Mucosa of descending colon (tissue), 3 donors: ENCODE measurements at regions not wholly inside any gene's neighbourhood (a gene's known extent, or its start where the extent isn't known, plus 50 kb on each side); places are given as distances from the start of the nearest gene placed in this dataset.

Source experiments
- ATAC-seq: fragments of 200-7000 bp; cut with Tn5 transposase; one replicate; pipeline ENCODE4 v1.9.1; 2020; ENCODE audit warnings: mild to moderate bottlenecking, moderate library complexity
- DNase-seq, 3 donors: peaks; one replicate each; pipeline ENCODE4 v3.0.0-alpha.2; 2020
- H3K36me3 ChIP-seq: fragments of 200-600 bp; one replicate; pipeline ENCODE4 v1.8.0; 2021; ENCODE audit warnings: low read depth, mild to moderate bottlenecking
- H3K4me1 ChIP-seq: fragments of 200-600 bp; one replicate; pipeline ENCODE4 v1.8.0; 2021; ENCODE audit warnings: low read depth, mild to moderate bottlenecking
- H3K4me3 ChIP-seq: fragments of 200-600 bp; one replicate; pipeline ENCODE4 v1.8.0; 2021; ENCODE audit warnings: mild to moderate bottlenecking
- H3K9me3 ChIP-seq: fragments of 200-600 bp; one replicate; pipeline ENCODE4 v1.8.0; 2021; ENCODE audit warnings: mild to moderate bottlenecking
- intact Hi-C, 2 donors: fragments of 100-400 bp; cut with DNase I in 1 of 2; cut with micrococcal nuclease in 1 of 2; formaldehyde crosslinking; loops; one replicate each; pipeline versions ENCODE4 v1.11.0 to v1.11.1; 2022; cut with DNase I, micrococcal nuclease
- TF ChIP-seq, protein P1 (sequence below): fragments of 200-600 bp; IDR thresholded peaks from one replicate; pipeline ENCODE4 v1.8.0; 2022; ENCODE audit warnings: antibody characterized with exemption, mild to moderate bottlenecking
- donor health status: DM: no; HTN: no; CAD: no; lungs with moderate emphysema.
- donor health status: DM: no; HTN: no; CAD: no.
- donor health status: DM: no; HTN: yes; CAD: no.

DNA sequence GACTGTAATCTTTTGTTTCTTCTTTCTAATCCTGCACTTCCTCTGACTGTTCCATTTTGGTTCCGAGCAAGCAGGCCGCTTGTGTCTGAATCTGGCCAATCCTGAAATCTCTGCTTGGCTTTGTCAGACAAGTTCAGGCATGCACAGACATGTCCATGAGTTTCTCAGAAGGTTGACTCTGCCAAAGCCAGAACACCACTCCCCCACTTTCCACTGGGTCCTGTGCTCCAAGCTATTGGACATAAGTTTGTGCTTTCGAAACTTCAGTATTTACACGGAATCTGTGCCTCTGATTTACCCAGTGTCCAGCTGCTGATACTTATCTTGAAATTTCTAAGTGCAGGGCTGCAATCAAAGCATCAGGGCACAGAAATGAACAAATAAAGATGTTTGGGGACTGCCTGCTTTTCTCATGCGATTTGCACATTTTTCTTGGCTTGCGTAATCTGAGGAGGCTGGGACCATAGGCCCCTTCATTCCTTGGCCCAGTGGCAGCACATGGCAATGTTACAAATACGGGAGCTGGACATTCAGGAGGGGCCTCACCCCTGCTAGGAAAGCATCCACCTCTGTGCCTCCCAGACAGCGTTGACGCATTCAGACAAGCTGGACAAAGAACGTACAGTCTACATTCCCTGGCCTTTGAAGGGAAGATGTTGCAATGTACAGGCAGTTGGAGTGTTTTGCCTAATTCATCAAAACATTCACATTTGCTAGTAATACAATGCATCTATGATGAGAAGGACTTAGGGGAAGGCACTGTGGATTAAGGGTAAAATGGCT, 209.2 kb upstream of the PAPPA start:
- peak; percentile 74 for ATAC-seq
- TF ChIP-seq, protein P1, sequence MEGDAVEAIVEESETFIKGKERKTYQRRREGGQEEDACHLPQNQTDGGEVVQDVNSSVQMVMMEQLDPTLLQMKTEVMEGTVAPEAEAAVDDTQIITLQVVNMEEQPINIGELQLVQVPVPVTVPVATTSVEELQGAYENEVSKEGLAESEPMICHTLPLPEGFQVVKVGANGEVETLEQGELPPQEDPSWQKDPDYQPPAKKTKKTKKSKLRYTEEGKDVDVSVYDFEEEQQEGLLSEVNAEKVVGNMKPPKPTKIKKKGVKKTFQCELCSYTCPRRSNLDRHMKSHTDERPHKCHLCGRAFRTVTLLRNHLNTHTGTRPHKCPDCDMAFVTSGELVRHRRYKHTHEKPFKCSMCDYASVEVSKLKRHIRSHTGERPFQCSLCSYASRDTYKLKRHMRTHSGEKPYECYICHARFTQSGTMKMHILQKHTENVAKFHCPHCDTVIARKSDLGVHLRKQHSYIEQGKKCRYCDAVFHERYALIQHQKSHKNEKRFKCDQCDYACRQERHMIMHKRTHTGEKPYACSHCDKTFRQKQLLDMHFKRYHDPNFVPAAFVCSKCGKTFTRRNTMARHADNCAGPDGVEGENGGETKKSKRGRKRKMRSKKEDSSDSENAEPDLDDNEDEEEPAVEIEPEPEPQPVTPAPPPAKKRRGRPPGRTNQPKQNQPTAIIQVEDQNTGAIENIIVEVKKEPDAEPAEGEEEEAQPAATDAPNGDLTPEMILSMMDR = no peak
- intact Hi-C loops = no loop called here

DNA sequence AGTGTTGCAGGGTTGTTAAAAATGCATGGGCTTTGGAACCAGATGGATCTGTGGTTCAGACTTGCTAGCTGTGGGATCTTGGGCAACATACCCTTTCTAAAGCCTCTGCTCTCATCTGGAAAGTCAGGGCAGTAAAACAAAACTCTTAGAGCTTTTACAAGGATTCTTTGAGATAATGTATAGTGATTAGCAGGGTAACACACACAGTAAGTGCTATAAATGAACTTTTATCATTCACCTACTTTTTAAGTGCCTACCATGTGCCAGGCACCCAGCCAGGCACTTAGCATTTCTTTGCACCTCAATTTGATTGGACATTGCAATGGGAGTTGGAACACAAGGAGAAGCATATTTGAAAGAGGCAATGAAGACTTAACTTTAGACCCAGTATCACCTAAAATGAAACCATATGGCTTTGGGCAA, 208.6 kb upstream of the PAPPA start:
- H3K36me3 ChIP-seq = no peaks in the 10 kb centered on the region
- intact Hi-C loops = no loop called here
- TF ChIP-seq, protein P1 = no peak
- H3K4me3 ChIP-seq = no peak overlapping the region
- H3K4me1 ChIP-seq = no peaks in the 10 kb centered on the region
- DNase-seq = no peak
- peak; percentile 17 for ATAC-seq
- H3K9me3 ChIP-seq = no peaks in the 10 kb centered on the region

More for the DNA sequence above, 209.2 kb upstream of the PAPPA start:
- H3K36me3 ChIP-seq = no peaks in the 10 kb centered on the region
- H3K4me3 ChIP-seq = no peak overlapping the region
- peak in 2 of 3 donors; percentile 29 to 66 for DNase-seq
- H3K9me3 ChIP-seq = no peaks in the 10 kb centered on the region
- H3K4me1 ChIP-seq = no peaks in the 10 kb centered on the region

DNA sequence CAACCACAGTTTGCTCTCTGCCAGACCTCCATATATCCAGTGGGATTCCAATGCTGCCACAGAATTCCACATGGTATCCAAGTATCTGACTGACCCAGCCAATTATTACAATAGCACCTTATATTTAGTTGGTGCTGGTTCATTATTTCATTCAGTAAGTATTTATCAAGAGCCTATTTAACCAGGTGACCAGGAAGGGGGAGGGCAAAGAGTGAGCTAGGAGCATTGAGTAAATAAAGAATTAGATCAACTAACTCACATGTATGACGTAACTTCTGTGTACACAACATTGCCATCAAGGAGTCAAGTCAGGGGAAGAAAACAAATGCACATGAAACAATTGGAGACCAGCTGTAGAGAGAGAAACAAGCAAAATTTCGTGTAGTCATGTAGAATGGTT, 207.1 kb upstream of the PAPPA start:
- Histone ChIP-seq H3K9me3 (no peaks in the 10 kb centered on the region), H3K36me3 (no peaks in the 10 kb centered on the region), H3K4me3 (no peak overlapping the region), H3K4me1 (no peaks in the 10 kb centered on the region)
- intact Hi-C loops = no loop called here
- no peak for ATAC-seq
- TF ChIP-seq, protein P1 = no peak
- DNase-seq = no peak

DNA sequence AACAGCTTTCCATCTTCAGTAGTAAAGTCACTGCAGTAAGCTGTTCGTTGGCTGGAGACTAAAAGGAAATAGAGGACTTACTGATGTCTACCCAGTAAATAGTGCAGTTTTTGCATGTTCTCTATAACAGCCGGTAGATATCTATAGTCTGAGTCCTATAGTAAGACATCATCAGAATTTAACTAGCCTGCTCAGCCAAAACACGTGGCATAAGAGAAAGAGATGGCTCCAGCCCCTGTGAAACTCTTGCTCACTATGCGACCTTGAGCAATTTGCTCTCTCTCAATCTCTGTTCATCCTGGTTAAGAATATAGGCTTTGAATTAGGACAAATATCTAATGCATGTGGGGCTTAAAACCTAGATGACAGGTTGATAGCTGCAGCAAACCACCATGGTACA, 201.6 kb upstream of the PAPPA start:
- DNase-seq = no peak
- no peak for ATAC-seq

DNA sequence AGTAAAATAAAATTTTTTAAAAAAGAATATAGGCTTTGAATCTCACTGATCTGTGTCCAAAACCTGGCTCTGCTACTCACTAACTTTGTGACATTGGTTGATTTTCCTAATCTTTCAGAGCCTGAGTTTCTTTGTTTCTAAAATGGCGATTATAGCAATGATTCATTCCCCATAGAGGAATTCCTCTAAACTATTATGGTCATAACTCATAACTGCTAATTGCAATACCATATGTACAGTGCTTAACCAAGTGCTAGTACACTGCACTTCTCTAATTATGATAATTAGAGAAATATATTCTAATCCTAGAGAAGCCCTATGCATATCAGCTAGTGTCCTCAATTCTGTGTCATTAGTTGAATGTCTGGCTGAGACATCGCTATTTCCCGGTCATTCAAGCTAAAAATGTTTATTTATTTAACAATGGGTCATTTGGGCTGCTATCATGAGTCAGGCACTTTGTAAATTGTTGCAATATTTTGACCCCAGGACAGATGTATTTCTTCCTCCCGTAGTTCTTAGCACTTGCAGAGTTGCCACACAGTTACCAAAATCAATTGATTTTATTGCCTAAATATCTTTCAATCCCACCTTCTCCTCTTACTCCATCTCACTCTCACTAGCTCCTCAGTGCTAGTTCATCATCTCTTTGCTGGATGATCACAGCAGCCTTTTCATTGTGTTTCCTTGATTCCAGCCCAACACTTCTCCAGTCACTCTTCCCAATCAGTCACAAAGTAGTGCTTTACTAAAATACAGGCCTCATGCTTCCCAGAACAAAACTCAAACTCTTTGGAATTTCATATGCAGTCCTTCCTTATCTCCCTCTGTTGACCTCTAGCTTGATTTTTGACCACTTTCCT, 200.9 kb upstream of the PAPPA start:
- Histone ChIP-seq H3K4me3 (no peak overlapping the region), H3K9me3 (no peaks in the 10 kb centered on the region), H3K36me3 (no peaks in the 10 kb centered on the region), H3K4me1 (no peaks in the 10 kb centered on the region)
- no peak for DNase-seq
- intact Hi-C loops = no loop called here
- TF ChIP-seq, protein P1 = no peak
- ATAC-seq = no peak

More for the DNA sequence above, 201.6 kb upstream of the PAPPA start:
- H3K36me3 ChIP-seq = no peaks in the 10 kb centered on the region
- intact Hi-C loops = no loop called here
- H3K9me3 ChIP-seq = no peaks in the 10 kb centered on the region
- no peaks in the 10 kb centered on the region for H3K4me1 ChIP-seq
- no peak overlapping the region for H3K4me3 ChIP-seq
- TF ChIP-seq, protein P1 = no peak
